NB4 (cell line): ENCODE measurements at regions not wholly inside any gene's neighbourhood (a gene's known extent, or its start where the extent isn't known, plus 50 kb on each side); places are given as distances from the start of the nearest gene placed in this dataset.

Experiments used
- CTCF ChIP-seq: IDR thresholded peaks from one replicate; pipeline ENCODE4 v1.5.1; 2012; ENCODE audit warnings: low read depth, low read length
- MAX ChIP-seq: IDR thresholded peaks from 2 replicates; pipeline ENCODE4 v1.6.1; 2011; ENCODE audit warnings: low read depth, low read length
- POLR2A ChIP-seq: IDR thresholded peaks from 2 replicates; pipeline ENCODE4 v1.6.1; 2011; ENCODE audit warnings: mild to moderate bottlenecking; ENCODE audit not compliant: insufficient read length; ENCODE audit errors: extremely low read depth

- TF ChIP-seq CTCF (no peak), POLR2A (no peak), MAX (no peak)
These were observed 183.8 kb upstream of the NR2F2 start for GRCh38 chr15:96146726-96147125.
